HG02970 (cell line): ENCODE measurements at regions not wholly inside any gene's neighbourhood (a gene's known extent, or its start where the extent isn't known, plus 50 kb on each side); places are given as distances from the start of the nearest gene placed in this dataset.
"Not testable (repeated sequence)": the region's sequence is repeated elsewhere in the genome, so short reads cannot be mapped to it uniquely, and the experiment has no call there.

Source experiments
- ATAC-seq: cut with Tn5 transposase; IDR thresholded peaks from one replicate; pipeline ENCODE4 v1.9.1; 2021; ENCODE audit warnings: mild to moderate bottlenecking, moderate library complexity, moderate number of reproducible peaks; ENCODE audit not compliant: unreplicated experiment, low FRiP score

DNA sequence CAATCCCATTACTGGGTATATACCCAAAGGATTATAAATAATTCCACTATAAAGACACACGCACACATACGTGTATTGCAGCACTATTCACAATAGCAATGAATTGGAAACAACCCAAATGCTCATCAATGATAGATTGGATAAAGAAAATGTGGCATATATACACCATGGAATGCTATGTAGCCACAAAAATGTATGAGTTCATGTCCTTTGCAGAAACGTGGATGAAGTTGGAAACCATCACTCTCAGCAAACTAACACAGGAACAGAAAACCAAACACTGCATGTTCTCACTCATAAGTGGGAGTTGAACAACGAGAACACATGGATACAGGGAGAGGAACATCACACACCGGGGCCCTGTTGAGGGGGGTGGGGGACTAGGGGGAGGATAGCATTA is 619.0 kb downstream of the LIG4 start:
- not testable (repeated sequence) for ATAC-seq

DNA sequence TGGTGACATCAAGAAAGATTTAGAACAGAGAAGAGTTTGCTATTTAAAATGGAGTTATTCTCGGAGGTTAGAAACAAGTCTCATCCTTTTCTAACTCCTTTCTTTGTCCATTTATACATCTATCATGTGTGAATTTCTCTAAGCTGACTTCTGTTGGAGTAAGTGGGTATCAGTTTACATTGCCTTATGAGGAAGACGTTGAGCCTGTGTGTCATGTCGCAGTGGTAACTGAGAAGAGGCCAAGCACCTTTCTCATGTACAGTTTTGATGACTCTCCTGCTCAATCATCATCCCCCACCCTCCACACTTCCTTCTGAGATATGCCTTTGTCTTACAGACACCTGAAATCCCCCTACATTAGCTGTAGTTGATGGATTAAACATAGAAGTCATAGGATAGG is 624.8 kb downstream of the LIG4 start:
- no peak for ATAC-seq

DNA sequence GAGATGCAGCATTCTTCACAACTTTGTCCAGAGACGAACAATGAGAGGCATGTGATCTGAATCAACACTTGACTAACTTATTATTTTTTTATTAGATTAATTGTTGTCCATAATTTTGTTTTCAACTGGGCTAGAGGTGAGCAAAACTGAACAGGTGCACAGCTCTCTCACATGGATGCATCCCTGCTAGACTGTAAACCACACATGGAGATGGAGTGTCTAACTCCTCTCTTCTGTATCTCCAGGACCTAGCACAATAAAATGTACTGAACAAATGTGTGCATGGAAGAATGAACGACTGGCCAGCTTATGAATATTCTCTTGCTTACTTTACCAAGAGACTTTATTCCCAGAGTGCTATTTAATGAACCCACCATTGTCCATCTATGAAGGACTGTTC is 627.7 kb downstream of the LIG4 start:
- no peak for ATAC-seq

DNA sequence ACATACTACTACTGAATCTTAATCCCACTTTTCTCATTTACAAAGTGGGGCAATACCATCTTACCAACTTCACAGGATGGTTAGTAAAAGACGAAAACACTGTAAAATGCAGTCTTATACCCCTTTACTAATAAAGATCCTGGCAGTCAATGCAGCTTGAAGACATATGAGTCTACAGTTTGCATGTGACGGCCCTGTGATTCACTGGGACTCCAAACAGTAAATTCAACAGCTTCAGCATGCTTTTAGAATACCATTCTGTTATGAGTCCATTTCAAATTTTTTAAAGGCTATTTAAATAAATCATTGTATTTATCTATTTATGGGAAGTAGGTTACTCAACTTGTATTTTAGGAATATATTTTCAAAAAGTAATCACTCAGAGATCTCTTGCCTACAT is 629.1 kb downstream of the LIG4 start:
- ATAC-seq = no peak

DNA sequence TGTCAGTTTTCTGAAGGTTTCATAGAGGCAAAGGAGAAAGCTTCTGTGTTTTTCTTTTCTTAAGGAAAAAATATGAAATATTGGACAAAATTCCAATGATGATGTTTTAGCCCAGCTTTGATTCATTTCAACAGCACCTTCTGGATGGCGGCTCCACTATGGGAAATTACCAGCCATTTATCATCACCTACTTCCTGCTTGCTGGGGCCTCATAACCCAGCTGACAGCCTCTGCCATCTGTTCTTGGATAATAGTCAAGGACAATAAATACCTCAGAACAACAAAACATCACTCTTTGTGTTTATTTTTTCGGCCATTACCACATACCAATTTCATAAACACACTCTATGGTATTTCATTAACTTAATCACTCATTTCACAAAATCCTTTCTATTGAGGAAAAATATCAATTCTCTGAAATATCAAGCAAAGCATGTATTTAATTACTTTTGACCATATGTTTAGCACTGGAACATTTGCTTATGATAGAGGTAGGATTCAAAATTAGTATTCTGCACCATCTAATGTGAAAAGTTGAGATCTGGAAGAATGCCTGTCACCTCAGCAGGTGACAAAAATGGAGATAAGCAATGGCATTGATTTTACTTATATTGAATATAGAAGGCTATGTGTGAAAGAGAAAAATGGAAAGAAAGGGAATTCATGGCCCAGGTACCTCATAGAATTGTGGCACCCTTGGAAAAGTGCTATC is 629.7 kb downstream of the LIG4 start:
- ATAC-seq = no peak

DNA sequence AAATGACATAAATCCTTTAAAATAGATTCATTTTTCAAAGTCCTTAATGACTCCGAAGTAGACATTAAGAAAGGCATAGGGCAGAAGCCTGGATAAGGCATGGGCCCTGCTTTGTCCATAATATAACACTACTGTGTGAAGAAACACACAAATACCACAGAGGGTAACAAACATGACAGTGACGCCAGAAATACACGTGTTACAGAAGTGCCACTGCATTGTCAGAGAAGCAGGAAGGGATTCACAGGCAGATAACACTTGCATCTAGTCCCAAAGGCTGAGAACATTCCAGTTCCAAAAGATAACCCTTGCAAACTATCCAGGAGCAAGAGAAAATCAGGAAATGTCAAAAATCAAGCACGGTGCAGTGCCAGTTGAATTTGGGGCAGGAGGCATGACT is 633.2 kb downstream of the LIG4 start:
- ATAC-seq = no peak

DNA sequence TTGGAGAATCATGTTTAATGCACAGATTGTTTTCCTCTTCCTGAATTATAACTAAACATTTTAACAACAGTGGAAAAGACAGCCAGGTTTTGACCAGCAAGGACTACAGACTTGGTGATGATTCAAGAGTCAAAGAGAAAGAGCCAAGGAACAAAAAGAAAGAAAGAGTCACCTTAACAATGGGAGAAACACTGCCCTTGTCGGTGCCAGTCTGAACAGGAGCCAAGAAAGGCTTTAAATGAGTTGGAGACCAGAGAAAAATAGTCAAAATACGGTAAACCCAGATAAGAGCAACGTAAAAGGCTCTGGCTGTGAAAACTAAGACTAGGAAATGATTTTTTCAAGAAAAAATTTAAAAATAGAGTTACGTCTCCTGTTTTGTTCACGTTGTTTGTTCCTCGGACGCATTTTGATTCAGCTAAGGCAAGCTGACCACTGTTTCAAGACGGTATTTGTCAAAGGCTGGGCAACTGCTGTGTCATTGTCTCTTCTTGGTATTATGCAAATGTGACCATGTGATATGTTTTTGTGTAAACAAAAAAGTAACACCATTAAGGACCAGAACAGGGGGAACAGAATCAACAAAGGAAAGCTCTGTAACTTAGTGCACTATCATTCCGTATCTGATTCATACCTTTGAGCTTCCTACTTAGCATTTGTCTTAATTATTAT is 634.5 kb downstream of the LIG4 start:
- no peak for ATAC-seq

DNA sequence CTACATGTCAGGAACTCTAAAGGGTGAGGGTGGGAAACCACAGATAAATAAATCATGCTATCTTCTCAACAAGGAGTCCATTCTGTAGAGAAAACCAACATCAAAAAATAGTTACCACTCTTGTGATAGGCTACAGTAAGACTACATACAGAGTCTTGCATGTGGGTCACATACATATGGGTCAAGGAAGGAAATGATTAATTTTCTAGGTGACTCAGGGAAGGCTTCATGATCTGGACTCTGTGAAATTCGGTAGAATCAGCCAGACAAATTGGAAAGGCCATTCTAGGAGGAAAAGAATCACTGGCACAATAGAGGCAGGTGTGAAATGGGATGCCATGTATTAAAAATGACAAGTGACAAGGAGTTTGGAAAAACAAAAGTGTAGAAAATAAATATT is 638.9 kb downstream of the LIG4 start:
- ATAC-seq = no peak

DNA sequence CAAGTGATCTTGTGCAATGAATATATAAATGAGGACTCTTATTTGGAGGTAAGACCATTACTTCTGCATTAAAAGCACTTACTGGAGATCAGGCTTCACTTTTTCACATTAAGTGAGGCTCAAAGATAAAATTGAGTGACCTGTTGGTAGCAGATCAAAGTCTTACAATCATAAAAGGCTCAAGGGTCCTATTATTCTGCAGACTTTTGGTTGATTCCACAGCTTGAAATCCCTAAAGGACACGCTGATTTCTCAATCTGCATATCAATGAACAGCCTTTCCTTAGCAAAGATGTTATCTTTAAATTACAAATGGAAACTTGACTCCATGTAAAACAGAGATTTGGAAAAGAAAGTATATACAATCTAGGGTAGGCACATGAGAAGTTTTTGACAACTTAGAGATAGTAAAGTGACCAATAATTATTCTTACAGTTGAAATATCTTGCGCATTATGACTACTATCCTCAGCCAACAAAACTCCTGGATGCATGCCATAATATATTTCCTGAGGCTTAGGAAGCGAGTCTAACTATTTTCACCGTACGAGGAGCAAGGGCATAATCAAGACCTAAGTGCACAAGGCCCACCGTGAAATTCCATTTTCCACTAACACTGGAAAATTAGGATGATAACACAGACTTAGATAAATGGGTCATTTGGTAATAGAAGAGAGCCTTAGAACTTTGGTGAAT is 640.7 kb downstream of the LIG4 start:
- ATAC-seq = no peak

DNA sequence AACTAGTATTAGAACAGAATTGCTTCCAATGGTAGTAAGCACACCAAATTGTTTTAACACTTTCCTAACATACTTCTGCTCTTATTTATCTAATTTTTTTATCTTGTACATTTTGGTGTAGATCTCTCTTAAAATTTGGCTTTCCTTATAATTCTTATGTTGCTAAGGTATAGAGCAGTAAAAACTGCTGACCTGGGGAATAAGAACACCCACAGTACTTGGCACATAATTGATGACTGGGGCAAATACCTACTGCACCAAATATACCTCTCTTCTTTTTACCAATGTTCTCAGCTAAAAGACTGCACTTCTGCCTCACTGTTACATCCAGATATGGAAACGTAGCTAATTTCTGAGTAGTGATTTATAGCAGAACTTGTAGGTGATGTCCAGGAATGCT is 642.2 kb downstream of the LIG4 start:
- no peak for ATAC-seq

DNA sequence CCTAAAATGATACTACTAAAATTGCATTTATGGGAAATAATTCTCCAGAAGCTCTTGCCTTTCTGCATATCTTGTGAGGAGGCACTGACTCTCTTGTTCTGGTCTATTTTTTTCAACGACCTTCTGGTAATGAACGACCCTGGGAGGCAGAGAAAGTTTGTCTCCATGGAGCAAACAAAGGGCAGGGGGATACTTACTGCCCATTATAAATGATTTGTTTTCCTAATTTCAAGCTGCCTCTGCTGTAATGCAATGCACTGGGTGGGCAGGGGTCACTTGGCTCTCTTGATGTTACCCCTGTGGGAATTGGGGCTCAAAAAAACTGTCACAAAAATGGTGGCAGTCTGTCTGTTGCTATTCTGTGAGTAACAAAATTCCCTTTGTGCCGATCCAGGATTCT is 643.2 kb downstream of the LIG4 start:
- no peak for ATAC-seq

DNA sequence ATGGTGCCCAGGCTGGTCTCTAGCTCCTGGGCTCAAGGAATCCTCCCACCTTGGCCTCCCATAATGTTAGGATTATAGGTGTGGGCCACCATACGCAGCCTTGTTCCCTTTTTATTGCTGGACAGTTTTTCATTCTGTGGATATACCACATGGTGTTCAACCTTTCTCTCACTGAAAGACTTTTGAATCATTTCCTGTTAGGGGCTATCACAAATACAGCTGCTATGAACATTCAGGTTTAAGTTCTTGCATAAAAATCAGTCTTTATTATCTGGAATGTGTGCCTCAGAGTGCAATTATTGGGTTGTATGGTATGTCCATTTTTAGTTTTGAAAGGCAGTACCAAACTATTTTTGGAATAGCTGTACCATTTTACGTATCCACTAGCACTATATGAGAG is 647.2 kb downstream of the LIG4 start:
- ATAC-seq = no peak

DNA sequence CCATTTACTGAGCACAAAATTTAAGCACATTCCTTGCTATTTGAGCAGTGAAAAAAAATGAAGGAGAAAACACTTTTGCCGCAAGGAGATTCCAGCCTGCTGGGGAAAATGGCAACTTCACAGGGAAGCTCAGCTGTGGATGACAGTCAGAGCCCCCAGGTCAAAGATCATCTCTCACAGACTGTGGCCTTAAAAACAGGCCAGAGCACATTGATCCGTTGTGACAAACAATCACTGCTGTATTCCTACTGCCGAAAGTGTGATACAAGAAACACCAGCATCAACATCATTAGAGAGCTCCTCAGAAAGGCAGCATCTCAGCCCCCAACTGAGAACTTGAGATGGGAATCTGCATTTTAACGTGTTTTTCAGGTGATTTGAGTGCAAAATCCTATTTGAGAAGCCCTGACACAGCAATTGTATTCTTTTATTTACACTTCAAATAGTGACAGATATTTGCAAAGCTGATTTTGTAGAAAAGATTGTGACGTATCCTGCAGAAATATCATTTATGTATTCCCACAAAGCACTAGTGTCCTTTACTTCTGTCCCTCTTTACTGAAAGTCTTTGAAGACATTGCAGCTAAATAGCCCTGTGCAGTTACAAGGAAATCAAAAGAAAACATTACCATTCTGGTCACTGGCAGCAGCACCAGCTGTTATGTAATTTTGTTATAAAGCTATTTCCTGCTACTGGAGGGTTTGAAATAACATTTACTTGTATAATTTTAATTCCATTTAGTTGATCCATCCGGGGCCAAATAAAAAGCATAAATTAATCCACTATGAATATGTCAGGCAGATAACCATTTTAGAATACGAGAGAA is 652.0 kb downstream of the LIG4 start:
- ATAC-seq = no peak

DNA sequence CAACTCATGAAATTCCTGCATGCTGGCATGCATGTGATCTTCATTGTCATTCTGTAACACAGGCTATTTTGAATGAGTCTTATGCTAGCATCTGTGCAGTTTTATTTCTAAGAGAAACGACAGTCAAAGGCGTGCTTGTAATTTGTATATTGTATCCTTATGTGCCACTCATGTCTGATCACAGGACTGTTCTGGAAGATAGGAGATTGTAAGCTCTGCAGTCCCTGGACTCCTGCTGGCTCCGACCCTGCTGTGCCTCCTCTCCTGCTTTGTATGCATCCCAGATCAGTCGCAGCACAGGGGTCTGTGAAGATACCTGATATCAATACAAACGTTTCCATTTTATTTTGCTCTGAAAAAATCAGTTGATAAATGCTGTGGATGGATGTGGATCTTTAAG is 653.1 kb downstream of the LIG4 start:
- no peak for ATAC-seq

DNA sequence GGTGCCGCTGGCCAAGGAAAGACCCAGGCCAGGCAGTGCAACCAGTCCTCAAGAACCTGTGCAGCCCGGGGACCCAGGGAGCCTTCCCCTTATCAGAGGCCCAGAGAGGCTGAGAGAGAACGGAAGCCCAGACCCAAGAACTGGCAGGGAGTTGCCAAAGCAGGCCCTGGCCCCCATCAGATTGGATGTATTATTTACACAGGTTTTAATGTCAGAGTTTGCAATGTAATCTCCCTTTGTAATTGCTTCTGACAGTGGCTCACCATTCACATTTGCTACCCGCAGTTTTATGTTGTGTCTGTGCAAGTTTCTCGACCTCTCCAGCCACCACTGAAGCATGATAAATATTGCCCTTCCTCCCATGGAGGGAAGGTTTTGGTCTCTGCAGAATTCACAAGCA is 660.9 kb downstream of the LIG4 start:
- ATAC-seq = no peak

DNA sequence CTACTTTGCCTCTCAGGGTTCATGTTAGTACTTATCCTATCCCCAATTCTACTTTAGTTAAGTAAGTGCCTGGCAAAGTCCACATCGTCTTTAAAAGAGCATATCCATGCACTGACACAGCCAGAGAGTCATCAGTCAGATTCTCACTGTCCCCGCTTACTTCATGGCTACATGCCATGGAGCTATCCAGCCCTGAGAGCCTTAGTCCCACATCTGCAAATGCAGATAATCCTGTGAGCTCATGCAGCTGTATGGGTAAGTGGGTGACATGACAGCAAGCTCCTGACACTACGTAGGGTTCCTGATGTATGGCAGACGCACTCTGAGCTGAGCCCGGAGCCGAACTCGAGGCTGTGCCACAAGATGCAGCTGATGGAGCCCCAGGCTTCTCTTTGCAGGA is 661.5 kb downstream of the LIG4 start:
- no peak for ATAC-seq

DNA sequence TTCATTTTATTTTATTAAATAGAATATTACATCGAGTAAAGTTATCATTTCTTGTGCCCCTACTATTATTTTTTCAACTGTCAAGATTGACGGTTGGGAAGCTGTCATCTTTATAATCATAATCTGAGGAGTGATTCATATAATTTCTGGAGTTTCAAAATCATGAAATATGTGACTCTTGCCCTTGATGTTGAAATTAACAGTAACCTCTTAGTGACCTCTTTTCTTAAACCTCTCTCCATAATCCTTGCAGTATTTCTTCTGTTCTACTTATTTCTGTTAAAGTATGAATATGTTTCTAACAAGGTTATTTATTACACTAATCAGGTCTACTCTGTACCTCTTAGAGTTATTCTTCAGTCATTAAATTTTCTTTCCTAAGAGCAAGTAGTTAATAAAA is 663.8 kb downstream of the LIG4 start:
- ATAC-seq = no peak

DNA sequence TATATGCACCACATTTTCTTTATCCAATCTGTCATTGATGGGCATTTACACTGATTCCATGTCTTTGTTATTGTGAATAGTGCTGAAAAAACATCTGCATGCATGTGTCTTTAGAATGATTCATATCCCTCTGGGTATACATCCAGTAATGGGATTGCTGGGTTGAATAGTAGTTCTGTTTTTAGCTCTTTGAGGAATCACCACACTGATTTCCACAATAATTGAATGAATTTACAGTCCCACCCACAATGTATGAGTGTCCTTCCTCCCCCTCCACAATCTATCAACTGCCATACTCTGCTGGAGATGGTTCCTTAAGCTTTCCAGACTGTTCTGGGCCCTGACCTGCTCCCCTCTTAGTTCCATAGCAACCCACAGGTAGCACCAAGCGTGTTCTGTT is 667.0 kb downstream of the LIG4 start:
- no peak for ATAC-seq

DNA sequence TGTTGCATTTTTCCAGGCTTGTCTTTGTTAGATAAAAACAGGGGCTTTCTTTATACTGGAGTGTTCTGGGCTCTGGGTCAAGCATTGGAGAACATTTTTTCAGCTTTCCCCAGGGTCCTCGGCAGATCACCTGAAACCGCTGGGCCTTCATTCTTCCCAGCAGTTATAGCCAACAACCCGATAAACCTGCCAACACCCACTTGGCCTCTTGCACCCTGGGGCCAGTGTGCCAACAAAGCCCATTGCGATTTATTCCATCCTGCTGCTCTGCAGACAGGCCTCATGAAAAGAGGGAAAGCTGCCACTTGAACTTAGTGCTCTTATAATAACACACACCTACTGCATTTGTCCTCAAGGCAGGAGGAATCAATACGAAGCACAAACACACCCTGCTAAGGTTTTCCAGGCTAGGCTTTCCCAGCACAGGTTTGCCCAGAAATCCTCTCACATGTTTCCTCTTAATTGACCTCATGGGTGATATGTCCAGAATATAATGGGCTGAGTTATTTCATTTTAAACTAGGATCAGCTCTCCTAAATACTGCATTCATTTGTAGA is 669.3 kb downstream of the LIG4 start:
- ATAC-seq = no peak

DNA sequence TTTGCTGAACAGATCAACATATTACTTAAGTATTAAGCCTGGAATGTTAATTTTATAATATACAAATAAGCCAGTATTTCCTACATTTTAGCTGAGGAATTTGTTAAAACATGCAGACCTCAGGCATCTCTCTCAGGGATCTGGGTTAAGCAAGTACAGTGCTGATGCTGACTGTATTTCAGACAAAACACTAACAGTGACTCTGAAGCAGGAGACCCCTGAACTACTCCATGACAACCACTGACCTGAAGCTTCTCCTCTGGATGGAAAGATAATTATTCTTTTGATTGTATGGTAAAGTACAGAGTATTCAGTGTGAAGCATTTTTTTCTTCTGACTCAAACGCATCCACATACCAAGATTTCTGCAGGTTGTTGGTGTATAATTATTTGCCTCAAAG is 680.8 kb downstream of the LIG4 start:
- ATAC-seq = no peak

DNA sequence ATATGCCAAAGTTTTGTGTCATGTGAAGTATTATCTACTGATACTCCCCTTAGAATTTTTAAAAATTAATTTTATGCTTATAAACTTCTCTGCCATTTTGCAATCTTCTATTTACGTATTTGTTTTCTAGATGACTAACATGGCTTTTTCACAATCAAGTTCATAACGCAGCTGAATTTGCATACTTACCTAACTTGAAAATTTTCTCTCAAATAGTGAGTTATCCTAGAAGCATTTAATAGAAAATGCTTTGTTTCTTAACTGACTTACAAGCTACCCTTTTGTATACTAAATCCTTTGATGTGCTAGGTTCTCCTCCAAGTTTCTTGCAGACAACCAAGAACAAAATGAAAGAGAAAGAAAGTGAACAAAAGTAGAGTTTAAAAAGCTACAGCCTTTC is 683.5 kb downstream of the LIG4 start:
- no peak for ATAC-seq
